GM12878 (cell line): ENCODE measurements at regions not wholly inside any gene's neighbourhood (a gene's known extent, or its start where the extent isn't known, plus 50 kb on each side); places are given as distances from the start of the nearest gene placed in this dataset.
A peak's percentile ranks its signal among the peaks of the same experiment; 100 is the strongest.

Source experiments
- ATAC-seq: fragments of 200-7000 bp; cut with Tn5 transposase; 3 replicates; pipeline ENCODE4 v1.9.1; 2020; ENCODE audit warnings: mild to moderate bottlenecking, moderate library complexity
- BruUV-seq: library from RNA; stranded (reverse); fragments of 400-500 nt; replicated peaks from 2 replicates; lab custom pipeline; 2021; lab: Mats Ljungman, UMichigan
- CTCF ChIA-PET: fragments of 300-600 bp; sonication (Branson Sonifier 250); formaldehyde crosslinking; extraction: SDS; loops from one replicate; lab custom pipeline; 2021; ENCODE audit warnings: inconsistent platforms; lab: Yijun Ruan, JAX
- POLR2A ChIA-PET: fragments of 350-600 bp; formaldehyde crosslinking; extraction: SDS; loops from one replicate; lab custom pipeline; 2021; ENCODE audit warnings: inconsistent platforms; lab: Charles Lee
- RAD21 ChIA-PET: fragments of 300-600 bp; sonication (Branson Sonifier 250); formaldehyde crosslinking; loops from one replicate; lab custom pipeline; 2023; ENCODE audit warnings: antibody characterized with exemption; ENCODE audit not compliant: unreplicated experiment; lab: Charles Lee
- SMC1A ChIA-PET: fragments of 300-600 bp; sonication (Branson Sonifier 250); formaldehyde crosslinking; loops from one replicate; lab custom pipeline; 2023; ENCODE audit not compliant: unreplicated experiment, uncharacterized antibody; lab: Charles Lee
- DNase-seq: peaks from one replicate; pipeline ENCODE4 v3.0.0-alpha.2; 2011; ENCODE audit warnings: low read depth, low spot score
- FAIRE-seq: peaks from 3 replicates; lab custom pipeline; 2011; peaks lifted over from hg19 to GRCh38; lab: Jason Lieb, UNC
- H2AFZ ChIP-seq: 2 replicates; pipeline ENCODE4 v1.6.0; 2011; ENCODE audit warnings: low read depth, low read length, control low read depth; ENCODE audit not compliant: control insufficient read depth
- H3K27ac ChIP-seq: 2 replicates; pipeline ENCODE4 v1.5.1; 2011; ENCODE audit warnings: control low read depth; ENCODE audit not compliant: control insufficient read depth, insufficient read depth
- H3K27me3 ChIP-seq, 2 experiments: replicated peaks in 1 of 2; 2 replicates each; pipeline versions ENCODE4 v1.6.0 to v1.6.1; 2011; ENCODE audit warnings: low read length in 1 of 2; ENCODE audit not compliant: control insufficient read depth in 2 of 2, insufficient read depth in 2 of 2
- H3K36me3 ChIP-seq, 2 experiments: 2 replicates each; pipeline ENCODE4 v1.5.1; 2011; ENCODE audit warnings: low read length in 1 of 2; ENCODE audit not compliant: control insufficient read depth in 2 of 2, insufficient read depth in 2 of 2
- H3K4me1 ChIP-seq: 2 replicates; pipeline ENCODE4 v1.6.1; 2011; ENCODE audit warnings: mild to moderate bottlenecking, low read length, moderate library complexity, mixed read lengths; ENCODE audit not compliant: control insufficient read depth, insufficient read depth
- H3K4me2 ChIP-seq: 2 replicates; pipeline ENCODE4 v1.6.0; 2011; ENCODE audit warnings: control low read depth; ENCODE audit not compliant: control insufficient read depth, insufficient read depth
- H3K4me3 ChIP-seq: fragments of 200-600 bp; sonication (generic); 2 replicates; pipeline ENCODE4 v1.5.1; 2016
- H3K79me2 ChIP-seq: 2 replicates; pipeline ENCODE4 v1.6.0; 2011; ENCODE audit warnings: low read length; ENCODE audit not compliant: control insufficient read depth, insufficient read depth
- H3K9ac ChIP-seq: 2 replicates; pipeline ENCODE4 v1.8.0; 2011; ENCODE audit warnings: low read length, control low read depth, mixed read lengths; ENCODE audit not compliant: control insufficient read depth, insufficient read depth
- H3K9me3 ChIP-seq: replicated peaks from 3 replicates; pipeline ENCODE4 v1.5.1; 2011; ENCODE audit warnings: mild to moderate bottlenecking, low read length; ENCODE audit not compliant: control insufficient read depth, insufficient read depth
- H4K20me1 ChIP-seq: 2 replicates; pipeline ENCODE4 v1.6.0; 2011; ENCODE audit not compliant: control insufficient read depth, insufficient read depth
- CHD4 ChIP-seq: fragments of 200-600 bp; sonication (generic); IDR thresholded peaks from 2 replicates; pipeline ENCODE4 v1.6.1; 2016; ENCODE audit warnings: mild to moderate bottlenecking
- HDAC6 ChIP-seq: fragments of 200-600 bp; sonication (generic); IDR thresholded peaks from one replicate; pipeline ENCODE4 v1.8.0; 2017; ENCODE audit warnings: antibody characterized with exemption; ENCODE audit not compliant: unreplicated experiment
- IKZF1 ChIP-seq: fragments of 450-650 bp; conservative IDR thresholded peaks from 2 replicates; pipeline ENCODE4 v1.6.1; 2017; ENCODE audit warnings: antibody characterized with exemption, mild to moderate bottlenecking
- IKZF2 ChIP-seq, 2 experiments: fragments of 450-650 bp; IDR thresholded peaks; 2 replicates each; pipeline ENCODE4 v1.6.1; 2017; ENCODE audit warnings: mild to moderate bottlenecking in 2 of 2, moderate library complexity in 2 of 2
- NR2C2 ChIP-seq: IDR thresholded peaks from 2 replicates; pipeline ENCODE4 v1.6.1; 2011; ENCODE audit warnings: borderline replicate concordance, low read depth; ENCODE audit not compliant: control insufficient read depth, insufficient read length
- RUNX3 ChIP-seq: IDR thresholded peaks from 2 replicates; pipeline ENCODE4 v1.6.1; 2012; ENCODE audit warnings: low read length, inconsistent platforms
- WGBS: methylation state at CpG from one replicate; pipeline ENCODE4 v1.1.6; 2016; ENCODE audit warnings: low lambda C conversion rate; ENCODE audit not compliant: insufficient replicate concordance, insufficient coverage; ENCODE audit errors: missing lambda C conversion rate; 5-methylcytosine and 5-hydroxymethylcytosine counted together
- in situ Hi-C: fragments of 300-500 bp; cut with MboI; formaldehyde crosslinking; loops from 9 replicates; pipeline ENCODE4 v1.14.3; 2018; ENCODE audit warnings: mixed read lengths
- intact Hi-C: fragments of 100-400 bp; cut with micrococcal nuclease; formaldehyde crosslinking; loops from one replicate; pipeline ENCODE4 v1.14.2; 2022; ENCODE audit not compliant: unreplicated experiment
- TF ChIP-seq, protein P1 (sequence below): fragments of 450-650 bp; IDR thresholded peaks from 2 replicates; pipeline ENCODE4 v1.6.1; 2017; ENCODE audit warnings: antibody characterized with exemption, mild to moderate bottlenecking, moderate library complexity

DNA sequence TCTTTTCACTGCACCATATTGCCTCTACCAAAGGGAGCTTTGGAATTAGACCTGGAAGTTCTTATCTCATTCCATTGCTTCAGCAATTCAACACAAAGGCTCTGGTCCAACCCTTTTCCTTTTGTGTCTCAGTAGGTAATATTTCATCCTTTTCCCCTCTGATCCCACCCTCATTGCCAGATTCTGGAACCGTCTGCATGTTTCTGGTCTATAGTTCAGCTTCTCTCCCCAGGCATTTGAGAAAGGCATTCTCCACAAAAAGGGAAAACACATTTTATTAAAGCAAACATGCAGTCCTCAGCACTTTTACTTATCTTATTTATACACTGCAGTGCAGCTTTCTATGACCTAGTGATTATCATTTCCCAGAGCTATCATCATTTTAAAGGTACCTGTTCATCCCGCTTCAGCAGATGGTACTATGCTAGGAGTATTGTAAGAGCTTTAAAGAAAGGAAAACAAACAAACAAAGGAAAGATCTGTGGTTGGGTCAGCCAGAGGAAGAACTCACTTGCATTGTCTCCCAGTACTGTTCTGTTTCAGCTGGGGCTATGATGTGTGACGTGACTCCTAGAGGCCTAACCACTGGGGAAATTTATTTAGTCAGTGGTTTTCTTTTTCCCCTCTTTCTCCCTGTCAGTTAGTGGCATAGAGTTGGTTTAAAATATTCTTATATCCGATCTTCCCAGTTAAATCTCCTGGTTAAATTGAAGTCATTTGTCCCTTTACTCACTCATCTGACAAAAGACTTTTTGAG, 269.2 kb downstream of the TMEM38B start:
- FAIRE-seq: no peak
- BruUV-seq: no TSS peak

DNA sequence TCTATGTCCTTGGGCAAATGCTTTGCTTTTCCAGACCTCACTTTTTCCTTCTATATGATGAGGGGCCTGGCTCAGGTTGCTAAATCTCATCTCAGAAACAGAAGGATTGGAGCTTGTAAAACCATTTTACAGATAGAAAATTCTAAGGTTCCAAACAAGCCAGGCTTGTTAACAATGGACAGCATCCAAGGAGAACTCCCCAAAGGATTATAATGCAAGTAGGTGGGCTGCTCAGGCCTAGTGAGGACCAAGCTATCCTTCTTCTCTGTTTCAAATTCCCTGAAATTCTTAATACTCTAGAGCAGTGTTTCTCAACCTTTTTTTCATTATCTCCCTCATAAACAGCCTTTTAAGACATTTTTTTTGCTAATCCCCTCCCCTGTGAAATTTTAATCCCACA, 269.8 kb downstream of the TMEM38B start:
- no peaks in the 10 kb centered on the region for H3K4me1 ChIP-seq
- no peak for ATAC-seq
- no peaks in the 10 kb centered on the region for H3K79me2 ChIP-seq
- H4K20me1 ChIP-seq: no peaks in the 10 kb centered on the region
- TF ChIP-seq CHD4: no peak
- TF ChIP-seq, protein P1, sequence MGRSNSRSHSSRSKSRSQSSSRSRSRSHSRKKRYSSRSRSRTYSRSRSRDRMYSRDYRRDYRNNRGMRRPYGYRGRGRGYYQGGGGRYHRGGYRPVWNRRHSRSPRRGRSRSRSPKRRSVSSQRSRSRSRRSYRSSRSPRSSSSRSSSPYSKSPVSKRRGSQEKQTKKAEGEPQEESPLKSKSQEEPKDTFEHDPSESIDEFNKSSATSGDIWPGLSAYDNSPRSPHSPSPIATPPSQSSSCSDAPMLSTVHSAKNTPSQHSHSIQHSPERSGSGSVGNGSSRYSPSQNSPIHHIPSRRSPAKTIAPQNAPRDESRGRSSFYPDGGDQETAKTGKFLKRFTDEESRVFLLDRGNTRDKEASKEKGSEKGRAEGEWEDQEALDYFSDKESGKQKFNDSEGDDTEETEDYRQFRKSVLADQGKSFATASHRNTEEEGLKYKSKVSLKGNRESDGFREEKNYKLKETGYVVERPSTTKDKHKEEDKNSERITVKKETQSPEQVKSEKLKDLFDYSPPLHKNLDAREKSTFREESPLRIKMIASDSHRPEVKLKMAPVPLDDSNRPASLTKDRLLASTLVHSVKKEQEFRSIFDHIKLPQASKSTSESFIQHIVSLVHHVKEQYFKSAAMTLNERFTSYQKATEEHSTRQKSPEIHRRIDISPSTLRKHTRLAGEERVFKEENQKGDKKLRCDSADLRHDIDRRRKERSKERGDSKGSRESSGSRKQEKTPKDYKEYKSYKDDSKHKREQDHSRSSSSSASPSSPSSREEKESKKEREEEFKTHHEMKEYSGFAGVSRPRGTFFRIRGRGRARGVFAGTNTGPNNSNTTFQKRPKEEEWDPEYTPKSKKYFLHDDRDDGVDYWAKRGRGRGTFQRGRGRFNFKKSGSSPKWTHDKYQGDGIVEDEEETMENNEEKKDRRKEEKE: no peak
- no peak for TF ChIP-seq HDAC6
- H3K9ac ChIP-seq: no peak overlapping the region
- RAD21 ChIA-PET: no interaction called here
- H3K27ac ChIP-seq: no peak overlapping the region
- BruUV-seq: no TSS peak
- POLR2A ChIA-PET: no interaction called here
- no peak for DNase-seq
- FAIRE-seq: no peak
- CTCF ChIA-PET: no interaction called here
- no peaks in the 10 kb centered on the region for H3K36me3 ChIP-seq
- no peaks in the 10 kb centered on the region for H3K27me3 ChIP-seq
- no peak overlapping the region for H2AFZ ChIP-seq
- SMC1A ChIA-PET: interaction anchor here (0.8 to 1.6 kb wide), 2 partner anchors 9 to 141 kb away, joined by 3 to 4 read pairs; no protein-coding TSS in a partner anchor
- no peak overlapping the region for H3K4me2 ChIP-seq
- no peak overlapping the region for H3K4me3 ChIP-seq
- intact Hi-C loops: no loop called here
- H3K9me3 ChIP-seq: no peaks in the 10 kb centered on the region
- in situ Hi-C loops: no loop called here

More for the DNA sequence above, 269.2 kb downstream of the TMEM38B start:
- Histone ChIP-seq H3K27me3 (no peaks in the 10 kb centered on the region), H3K9me3 (no peaks in the 10 kb centered on the region), H3K27ac (no peak overlapping the region), H3K4me3 (no peak overlapping the region), H4K20me1 (no peaks in the 10 kb centered on the region), H3K36me3 (no peaks in the 10 kb centered on the region), H3K9ac (no peak overlapping the region), H3K79me2 (no peaks in the 10 kb centered on the region), H2AFZ (no peak overlapping the region), H3K4me2 (no peak overlapping the region), H3K4me1 (no peaks in the 10 kb centered on the region)
- peak; percentile 79 for ATAC-seq
- in situ Hi-C loops (no loop called here), intact Hi-C loops (no loop called here)
- TF ChIP-seq RUNX3 (peak; percentile 28; the same call in 1 of the 2 replicates), IKZF2 (IDR thresholded peaks at IDR 0.05) (peak; percentile 36 to 56; a peak in 2 of 4 replicates), IKZF1 (0 out of 2 replicates have a peak, but pooled peaks have one; percentile 19), NR2C2 (no peak)
- ChIA-PET SMC1A (interaction anchor here (0.8 to 1.6 kb wide), 2 partner anchors 8 to 141 kb away, joined by 3 to 4 read pairs; no protein-coding TSS in a partner anchor), RAD21 (no interaction called here), POLR2A (no interaction called here), CTCF (interaction anchor here (1.2 kb wide), 1 partner anchor 10 kb away, joined by 3 read pairs; no protein-coding TSS in a partner anchor)
- 40% methylated on average over 4 of the region's 4 CpGs for WGBS
- DNase-seq: no peak
